ENCODE measurements at regions not wholly inside any gene's neighbourhood (a gene's known extent, or its start where the extent isn't known, plus 50 kb on each side); places are given as distances from the start of the nearest gene placed in this dataset.

- no peak overlapping the region for H3K27ac ChIP-seq (ENCODE audit: low read depth, low read length)
- no peak overlapping the region for H3K4me2 ChIP-seq (ENCODE audit: insufficient read depth, low read length)
- no peak overlapping the region for H3K4me3 ChIP-seq (ENCODE audit: insufficient read depth, low read length)
- TF ChIP-seq CTCF (IDR thresholded peaks at IDR 0.05; ENCODE audit: extremely low read depth, low read depth, low read length): no peak
- no peaks in the 10 kb centered on the region for H3K27me3 ChIP-seq (ENCODE audit: insufficient read depth, low read length)
- no peaks in the 10 kb centered on the region for H3K4me1 ChIP-seq (ENCODE audit: insufficient read depth, low read length)
- no peaks in the 10 kb centered on the region for H3K9me3 ChIP-seq (ENCODE audit: low read depth, low read length)
- no peaks in the 10 kb centered on the region for H4K20me1 ChIP-seq (ENCODE audit: insufficient read depth, low read length)
- DNase-seq (ENCODE audit: insufficient read length, low spot score, missing footprints): no peak
- H3K36me3 ChIP-seq (ENCODE audit: insufficient read depth, low read length): no peaks in the 10 kb centered on the region
- H3K79me2 ChIP-seq (ENCODE audit: insufficient read depth, low read length): no peaks in the 10 kb centered on the region
- no peak overlapping the region for H2AFZ ChIP-seq (ENCODE audit: low read length)
These were observed 131.7 kb upstream of the VLDLR start for GRCh38 chr9:2489838-2490314.

- Histone ChIP-seq H3K9me3 (ENCODE audit: low read depth, low read length) (no peaks in the 10 kb centered on the region), H3K27ac (ENCODE audit: low read depth, low read length) (no peak overlapping the region), H3K4me1 (ENCODE audit: insufficient read depth, low read length) (no peaks in the 10 kb centered on the region), H2AFZ (ENCODE audit: low read length) (no peak overlapping the region), H3K79me2 (ENCODE audit: insufficient read depth, low read length) (no peaks in the 10 kb centered on the region), H3K36me3 (ENCODE audit: insufficient read depth, low read length) (no peaks in the 10 kb centered on the region), H3K4me3 (ENCODE audit: insufficient read depth, low read length) (no peak overlapping the region), H3K27me3 (ENCODE audit: insufficient read depth, low read length) (no peaks in the 10 kb centered on the region), H4K20me1 (ENCODE audit: insufficient read depth, low read length) (no peaks in the 10 kb centered on the region), H3K4me2 (ENCODE audit: insufficient read depth, low read length) (no peak overlapping the region)
- DNase-seq (ENCODE audit: insufficient read length, low spot score, missing footprints): no peak
- no peak for TF ChIP-seq CTCF (IDR thresholded peaks at IDR 0.05; ENCODE audit: extremely low read depth, low read depth, low read length)
These were observed 129.4 kb upstream of the VLDLR start for GRCh38 chr9:2492161-2492560.

GRCh38 chr9:2493109-2493508, 128.5 kb upstream of the VLDLR start:
- Histone ChIP-seq H2AFZ (ENCODE audit: low read length) (no peak overlapping the region), H3K27me3 (ENCODE audit: insufficient read depth, low read length) (no peaks in the 10 kb centered on the region), H3K4me3 (ENCODE audit: insufficient read depth, low read length) (no peak overlapping the region), H3K36me3 (ENCODE audit: insufficient read depth, low read length) (no peaks in the 10 kb centered on the region), H3K9me3 (ENCODE audit: low read depth, low read length) (no peaks in the 10 kb centered on the region), H3K4me1 (ENCODE audit: insufficient read depth, low read length) (no peaks in the 10 kb centered on the region), H3K79me2 (ENCODE audit: insufficient read depth, low read length) (no peaks in the 10 kb centered on the region), H3K4me2 (ENCODE audit: insufficient read depth, low read length) (no peak overlapping the region), H4K20me1 (ENCODE audit: insufficient read depth, low read length) (no peaks in the 10 kb centered on the region), H3K27ac (ENCODE audit: low read depth, low read length) (no peak overlapping the region)
- no peak for TF ChIP-seq CTCF (IDR thresholded peaks at IDR 0.05; ENCODE audit: extremely low read depth, low read depth, low read length)
- no peak for DNase-seq (ENCODE audit: insufficient read length, low spot score, missing footprints)

- Histone ChIP-seq H3K9me3 (ENCODE audit: low read depth, low read length) (no peaks in the 10 kb centered on the region), H4K20me1 (ENCODE audit: insufficient read depth, low read length) (no peaks in the 10 kb centered on the region), H3K36me3 (ENCODE audit: insufficient read depth, low read length) (no peaks in the 10 kb centered on the region), H2AFZ (ENCODE audit: low read length) (no peak overlapping the region), H3K4me3 (ENCODE audit: insufficient read depth, low read length) (no peak overlapping the region), H3K4me1 (ENCODE audit: insufficient read depth, low read length) (no peaks in the 10 kb centered on the region), H3K27me3 (ENCODE audit: insufficient read depth, low read length) (no peaks in the 10 kb centered on the region), H3K79me2 (ENCODE audit: insufficient read depth, low read length) (no peaks in the 10 kb centered on the region), H3K27ac (ENCODE audit: low read depth, low read length) (no peak overlapping the region), H3K4me2 (ENCODE audit: insufficient read depth, low read length) (no peak overlapping the region)
- DNase-seq (ENCODE audit: insufficient read length, low spot score, missing footprints): no peak
- no peak for TF ChIP-seq CTCF (IDR thresholded peaks at IDR 0.05; ENCODE audit: extremely low read depth, low read depth, low read length)
These were observed 128.1 kb upstream of the VLDLR start for GRCh38 chr9:2493529-2493928.
